ENCODE measurements at regions not wholly inside any gene's neighbourhood (a gene's known extent, or its start where the extent isn't known, plus 50 kb on each side); places are given as distances from the start of the nearest gene placed in this dataset.

GRCh38 chr6:89013438-89013837 is 50.0 kb upstream of the RNGTT start:
- no peak overlapping the region for H3K27ac Mint-ChIP-seq

More at GRCh38 chr6:89013438-89013837, 50.0 kb upstream of the RNGTT start:
- DNase-seq (no peak), ATAC-seq (ENCODE audit: poor library complexity) (no peak)
- Mint-ChIP-seq H3K4me3 (no peak overlapping the region), H3K4me1 (ENCODE audit: low read depth) (peaks cover under 1% of the 10 kb centered on the region), H3K36me3 (ENCODE audit: low read depth) (no peaks in the 10 kb centered on the region), H3K9me3 (peaks cover 12% of the 10 kb centered on the region), H3K27me3 (no peaks in the 10 kb centered on the region)
- Histone ChIP-seq H3K27me3 (ENCODE audit: control insufficient read depth in 1 of 2, insufficient read depth in 2 of 2, low read length in 2 of 2) (no peaks in the 10 kb centered on the region), H3K36me3 (ENCODE audit: insufficient read depth, low read length) (no peaks in the 10 kb centered on the region), H3K4me3 (ENCODE audit: low read length) (no peak overlapping the region), H3K27ac (ENCODE audit: low read depth in 1 of 2, low read length in 2 of 2) (no peak overlapping the region), H3K9me3 (ENCODE audit: control insufficient read depth in 1 of 2, insufficient read depth in 1 of 2, low read length in 2 of 2) (no peaks in the 10 kb centered on the region), H3K4me1 (ENCODE audit: insufficient read depth, low read length) (peaks cover 2% of the 10 kb centered on the region)
- intact Hi-C loops (cut with DNase I, micrococcal nuclease): no loop called here
- CTCF ChIA-PET: no interaction called here
- TF ChIP-seq CTCF (IDR thresholded peaks at IDR 0.05): no peak
- POLR2A ChIA-PET: no interaction called here

All from CD4-positive, alpha-beta T cell (primary cell).